Neural progenitor cell (in vitro differentiated cells): ENCODE measurements at regions not wholly inside any gene's neighbourhood (a gene's known extent, or its start where the extent isn't known, plus 50 kb on each side); places are given as distances from the start of the nearest gene placed in this dataset.

Experiments
- EZH2phosphoT487 ChIP-seq: fragments of 200-600 bp; sonication (generic); IDR thresholded peaks from 2 replicates; pipeline ENCODE4 v1.6.1; 2017; ENCODE audit warnings: antibody characterized with exemption
- TF ChIP-seq, protein P1 (sequence below): fragments of 200-600 bp; sonication (generic); IDR thresholded peaks from 2 replicates; pipeline ENCODE4 v1.5.1; 2017; ENCODE audit warnings: antibody characterized with exemption, mild to moderate bottlenecking

- TF ChIP-seq, protein P1, sequence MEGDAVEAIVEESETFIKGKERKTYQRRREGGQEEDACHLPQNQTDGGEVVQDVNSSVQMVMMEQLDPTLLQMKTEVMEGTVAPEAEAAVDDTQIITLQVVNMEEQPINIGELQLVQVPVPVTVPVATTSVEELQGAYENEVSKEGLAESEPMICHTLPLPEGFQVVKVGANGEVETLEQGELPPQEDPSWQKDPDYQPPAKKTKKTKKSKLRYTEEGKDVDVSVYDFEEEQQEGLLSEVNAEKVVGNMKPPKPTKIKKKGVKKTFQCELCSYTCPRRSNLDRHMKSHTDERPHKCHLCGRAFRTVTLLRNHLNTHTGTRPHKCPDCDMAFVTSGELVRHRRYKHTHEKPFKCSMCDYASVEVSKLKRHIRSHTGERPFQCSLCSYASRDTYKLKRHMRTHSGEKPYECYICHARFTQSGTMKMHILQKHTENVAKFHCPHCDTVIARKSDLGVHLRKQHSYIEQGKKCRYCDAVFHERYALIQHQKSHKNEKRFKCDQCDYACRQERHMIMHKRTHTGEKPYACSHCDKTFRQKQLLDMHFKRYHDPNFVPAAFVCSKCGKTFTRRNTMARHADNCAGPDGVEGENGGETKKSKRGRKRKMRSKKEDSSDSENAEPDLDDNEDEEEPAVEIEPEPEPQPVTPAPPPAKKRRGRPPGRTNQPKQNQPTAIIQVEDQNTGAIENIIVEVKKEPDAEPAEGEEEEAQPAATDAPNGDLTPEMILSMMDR, result no peak
- no peak for TF ChIP-seq EZH2phosphoT487
Measured at GRCh38 chr2:144572977-144573376, 53.1 kb upstream of the ZEB2 start.
